K562 (cell line): ENCODE measurements at regions not wholly inside any gene's neighbourhood (a gene's known extent, or its start where the extent isn't known, plus 50 kb on each side); places are given as distances from the start of the nearest gene placed in this dataset.

Source experiments
- CBX1 ChIP-seq: sonication (generic); IDR thresholded peaks from 2 replicates; pipeline ENCODE4 v1.6.1; 2016; ENCODE audit warnings: antibody characterized with exemption, low read depth, mild to moderate bottlenecking
- ERF ChIP-seq: fragments of 450-650 bp; formaldehyde crosslinking; IDR thresholded peaks from 2 replicates; pipeline ENCODE4 v1.4.0; 2020; ENCODE audit warnings: mild to moderate bottlenecking, mixed read lengths
- FIP1L1 ChIP-seq: fragments of 200-400 bp; formaldehyde crosslinking; IDR thresholded peaks from 2 replicates; pipeline ENCODE4 v1.6.1; 2018; ENCODE audit warnings: mild to moderate bottlenecking, low read depth, low read length; ENCODE audit not compliant: poor library complexity, severe bottlenecking
- GATAD2B ChIP-seq: fragments of 450-650 bp; IDR thresholded peaks from 2 replicates; pipeline ENCODE4 v1.6.1; 2017; ENCODE audit warnings: mild to moderate bottlenecking, borderline replicate concordance
- GTF2E2 ChIP-seq: fragments of 200-800 bp; sonication (Bioruptor generic); IDR thresholded peaks from 2 replicates; pipeline ENCODE4 v1.6.1; 2016; ENCODE audit warnings: missing genetic modification characterization, missing compliant biosample characterization
- KLF16 ChIP-seq: IDR thresholded peaks from 2 replicates; pipeline ENCODE4 v1.6.1; 2016; ENCODE audit warnings: antibody characterized with exemption
- MLX ChIP-seq, 2 experiments: fragments of 450-650 bp in 1 of 2; sonication (generic) in 1 of 2; formaldehyde crosslinking; conservative IDR thresholded peaks; 2 replicates each; pipeline versions ENCODE4 v1.4.0 to v1.8.1; 2020 to 2022; ENCODE audit warnings: mild to moderate bottlenecking in 1 of 2, missing genetic modification reagents in 1 of 2
- MTA3 ChIP-seq: fragments of 450-650 bp; formaldehyde crosslinking; IDR thresholded peaks from 2 replicates; pipeline ENCODE4 v1.6.1; 2017; ENCODE audit warnings: mild to moderate bottlenecking, borderline replicate concordance
- NR2C2 ChIP-seq, 2 experiments: fragments of 200-800 bp in 1 of 2; sonication (Bioruptor generic) in 1 of 2; sonication (generic) in 1 of 2; formaldehyde crosslinking in 1 of 2; IDR thresholded peaks; 2 replicates each; pipeline versions ENCODE4 v1.6.1 to v1.8.0; 2016 to 2022; ENCODE audit warnings: mild to moderate bottlenecking in 1 of 2, missing compliant biosample characterization in 1 of 2, missing genetic modification characterization in 1 of 2, missing genetic modification reagents in 1 of 2
- PCBP2 ChIP-seq: fragments of 200-400 bp; formaldehyde crosslinking; IDR thresholded peaks from 2 replicates; pipeline ENCODE4 v1.6.1; 2018; ENCODE audit warnings: low read length, low read depth, mild to moderate bottlenecking, moderate library complexity; ENCODE audit not compliant: poor library complexity, severe bottlenecking
- POLR2B ChIP-seq: fragments of 450-650 bp; IDR thresholded peaks from 2 replicates; pipeline ENCODE4 v1.6.1; 2018; ENCODE audit warnings: low read depth; ENCODE audit not compliant: partially characterized antibody
- PTBP1 ChIP-seq: fragments of 200-400 bp; formaldehyde crosslinking; IDR thresholded peaks from 2 replicates; pipeline ENCODE4 v1.6.1; 2017; ENCODE audit warnings: low read depth, low read length
- RBM39 ChIP-seq: fragments of 200-400 bp; formaldehyde crosslinking; optimal IDR thresholded peaks from 2 replicates; pipeline ENCODE3; 2018; ENCODE audit warnings: low read depth, low read length
- SIRT6 ChIP-seq: IDR thresholded peaks from one replicate; pipeline ENCODE4 v1.6.1; 2012; ENCODE audit warnings: low read depth, mild to moderate bottlenecking, control low read depth, inconsistent platforms, low read length, moderate library complexity
- SPI1 ChIP-seq: IDR thresholded peaks from 2 replicates; pipeline ENCODE4 v1.6.1; 2011; ENCODE audit warnings: low read depth, low read length, control low read depth, borderline replicate concordance
- ZBTB8A ChIP-seq: fragments of 450-650 bp; IDR thresholded peaks from 2 replicates; pipeline ENCODE4 v1.6.1; 2018; ENCODE audit warnings: mild to moderate bottlenecking, moderate library complexity; ENCODE audit not compliant: partially characterized antibody
- ZC3H8 ChIP-seq: fragments of 450-650 bp; IDR thresholded peaks from 2 replicates; pipeline ENCODE4 v1.6.1; 2017
- ZNF175 ChIP-seq: fragments of 200-800 bp; sonication (Bioruptor generic); IDR thresholded peaks from 2 replicates; pipeline ENCODE4 v1.6.1; 2016; ENCODE audit warnings: low read depth, mild to moderate bottlenecking, missing genetic modification characterization, missing compliant biosample characterization
- ZNF324 ChIP-seq: fragments of 250-450 bp; sonication (Bioruptor Pico); IDR thresholded peaks from 2 replicates; pipeline ENCODE4 v1.4.0; 2020; ENCODE audit warnings: mild to moderate bottlenecking
- ZNF398 ChIP-seq: fragments of 250-450 bp; sonication (Bioruptor Pico); IDR thresholded peaks from 2 replicates; pipeline ENCODE4 v1.8.0; 2021; ENCODE audit warnings: moderate library complexity, mild to moderate bottlenecking, inconsistent platforms
- ZNF707 ChIP-seq: fragments of 250-450 bp; sonication (Bioruptor Pico); conservative IDR thresholded peaks from 2 replicates; pipeline ENCODE4 v1.8.0; 2022; ENCODE audit warnings: inconsistent platforms, mild to moderate bottlenecking, moderate library complexity
- ZNF764 ChIP-seq: fragments of 250-450 bp; sonication (Bioruptor Pico); IDR thresholded peaks from 2 replicates; pipeline ENCODE4 v1.4.0; 2020; ENCODE audit warnings: low read depth, mild to moderate bottlenecking, moderate library complexity
- TF ChIP-seq, protein P1 (sequence below): fragments of 450-650 bp; IDR thresholded peaks from 2 replicates; pipeline ENCODE4 v1.6.1; 2018; ENCODE audit warnings: mild to moderate bottlenecking, low read depth; ENCODE audit not compliant: partially characterized antibody
- TF ChIP-seq, protein P2 (sequence below): IDR thresholded peaks from 2 replicates; pipeline ENCODE4 v1.6.1; 2016; ENCODE audit warnings: missing genetic modification characterization, missing compliant biosample characterization

GRCh38 chr9:107547772-107548297 is 58.3 kb upstream of the KLF4 start (continued):
- TF ChIP-seq ZBTB8A (no peak), PCBP2 (no peak), GTF2E2 (tag) (no peak), ERF (no peak), MTA3 (no peak), ZNF175 (CRISPR knock-in tag) (peak; percentile 30; the same call in 1 of the 2 replicates), ZNF324 (no peak), ZNF398 (CRISPR knock-in tag) (no peak), POLR2B (no peak), SIRT6 (no peak), RBM39 (no peak), CBX1 (no peak), KLF16 (no peak), GATAD2B (no peak), NR2C2 (CRISPR knock-in tag; IDR thresholded peaks at IDR 0.05) (no peak), NR2C2 (tag; IDR thresholded peaks at IDR 0.05) (peak; percentile 44; the same call in 1 of the 2 replicates), ZNF707 (no peak), MLX (CRISPR knock-in tag; conservative IDR thresholded peaks at IDR 0.05) (no peak), PTBP1 (no peak), ZC3H8 (no peak), SPI1 (no peak), FIP1L1 (no peak), ZNF764 (CRISPR knock-in tag) (no peak)
- TF ChIP-seq, protein P1, sequence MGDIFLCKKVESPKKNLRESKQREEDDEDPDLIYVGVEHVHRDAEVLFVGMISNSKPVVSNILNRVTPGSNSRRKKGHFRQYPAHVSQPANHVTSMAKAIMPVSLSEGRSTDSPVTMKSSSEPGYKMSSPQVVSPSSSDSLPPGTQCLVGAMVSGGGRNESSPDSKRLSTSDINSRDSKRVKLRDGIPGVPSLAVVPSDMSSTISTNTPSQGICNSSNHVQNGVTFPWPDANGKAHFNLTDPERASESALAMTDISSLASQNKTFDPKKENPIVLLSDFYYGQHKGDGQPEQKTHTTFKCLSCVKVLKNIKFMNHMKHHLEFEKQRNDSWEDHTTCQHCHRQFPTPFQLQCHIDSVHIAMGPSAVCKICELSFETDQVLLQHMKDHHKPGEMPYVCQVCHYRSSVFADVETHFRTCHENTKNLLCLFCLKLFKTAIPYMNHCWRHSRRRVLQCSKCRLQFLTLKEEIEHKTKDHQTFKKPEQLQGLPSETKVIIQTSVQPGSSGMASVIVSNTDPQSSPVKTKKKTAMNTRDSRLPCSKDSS = no peak
- TF ChIP-seq, protein P2, sequence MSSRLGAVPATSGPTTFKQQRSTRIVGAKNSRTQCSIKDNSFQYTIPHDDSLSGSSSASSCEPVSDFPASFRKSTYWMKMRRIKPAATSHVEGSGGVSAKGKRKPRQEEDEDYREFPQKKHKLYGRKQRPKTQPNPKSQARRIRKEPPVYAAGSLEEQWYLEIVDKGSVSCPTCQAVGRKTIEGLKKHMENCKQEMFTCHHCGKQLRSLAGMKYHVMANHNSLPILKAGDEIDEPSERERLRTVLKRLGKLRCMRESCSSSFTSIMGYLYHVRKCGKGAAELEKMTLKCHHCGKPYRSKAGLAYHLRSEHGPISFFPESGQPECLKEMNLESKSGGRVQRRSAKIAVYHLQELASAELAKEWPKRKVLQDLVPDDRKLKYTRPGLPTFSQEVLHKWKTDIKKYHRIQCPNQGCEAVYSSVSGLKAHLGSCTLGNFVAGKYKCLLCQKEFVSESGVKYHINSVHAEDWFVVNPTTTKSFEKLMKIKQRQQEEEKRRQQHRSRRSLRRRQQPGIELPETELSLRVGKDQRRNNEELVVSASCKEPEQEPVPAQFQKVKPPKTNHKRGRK (tag) = no peak
